Stimulated activated CD8-positive, alpha-beta memory T cell treated with anti-CD3 and anti-CD28 coated beads, Interleukin-2, amount 100 ng/mL, for 48 hours (primary cell): ENCODE measurements at regions not wholly inside any gene's neighbourhood (a gene's known extent, or its start where the extent isn't known, plus 50 kb on each side); places are given as distances from the start of the nearest gene placed in this dataset.

Experiments used
- DNase-seq, 2 donors: peaks; one replicate each; pipeline ENCODE4 v3.0.0-alpha.2; 2020; ENCODE audit warnings: low read depth in 2 of 2

DNA sequence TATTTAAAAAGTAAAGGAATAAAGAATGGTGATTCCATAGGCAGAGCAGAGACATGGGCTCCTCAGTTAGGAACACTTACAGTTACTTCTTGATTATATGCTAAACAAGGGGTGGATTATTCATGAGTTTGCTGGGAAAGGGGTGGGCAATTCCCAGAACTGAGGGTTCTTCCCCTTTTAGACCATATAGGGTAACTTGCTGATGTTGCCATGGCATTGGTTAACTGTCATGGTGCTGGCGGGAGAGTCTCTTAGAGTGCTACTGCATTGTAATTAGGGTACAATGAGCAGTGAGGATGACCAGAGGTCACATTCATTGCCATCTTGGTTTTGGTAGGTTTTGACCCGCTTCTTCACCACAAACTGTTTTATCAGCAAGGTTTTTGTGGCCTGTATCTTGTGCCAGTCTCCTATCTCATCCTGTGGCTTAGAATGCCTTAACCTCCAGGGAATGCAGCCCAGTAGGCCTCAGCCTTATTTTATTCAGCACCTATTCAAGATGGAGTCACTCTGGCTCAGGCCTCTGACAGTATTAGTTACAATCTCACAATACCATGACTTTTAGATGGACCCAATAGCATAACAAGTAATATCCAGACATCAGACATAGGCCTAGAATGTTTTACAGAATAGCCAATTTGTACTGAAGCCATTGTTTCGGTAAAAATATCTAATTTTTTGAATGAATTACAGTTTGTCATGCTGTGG lies 106.8 kb downstream of the ZBTB18 start:
- no peak for DNase-seq

DNA sequence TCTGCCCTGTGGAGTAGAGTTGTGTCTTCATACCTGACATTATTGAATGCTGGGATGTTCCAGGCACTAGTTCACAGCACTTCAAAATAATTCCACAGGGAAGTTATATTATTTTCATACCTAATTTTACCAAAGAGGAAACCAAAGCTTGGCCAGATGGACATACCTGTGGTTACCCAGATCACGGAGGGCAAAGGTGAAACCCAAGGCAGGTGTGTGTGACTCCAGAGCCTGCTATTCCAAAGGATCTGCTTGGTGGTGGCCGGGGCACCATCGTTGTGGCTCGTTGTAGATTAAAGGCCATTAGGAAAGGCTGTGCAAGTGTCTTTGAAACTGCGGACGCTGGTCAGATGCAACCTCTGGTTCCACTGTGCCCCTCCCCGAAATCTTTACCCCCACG lies 108.6 kb downstream of the ZBTB18 start:
- no peak for DNase-seq

DNA sequence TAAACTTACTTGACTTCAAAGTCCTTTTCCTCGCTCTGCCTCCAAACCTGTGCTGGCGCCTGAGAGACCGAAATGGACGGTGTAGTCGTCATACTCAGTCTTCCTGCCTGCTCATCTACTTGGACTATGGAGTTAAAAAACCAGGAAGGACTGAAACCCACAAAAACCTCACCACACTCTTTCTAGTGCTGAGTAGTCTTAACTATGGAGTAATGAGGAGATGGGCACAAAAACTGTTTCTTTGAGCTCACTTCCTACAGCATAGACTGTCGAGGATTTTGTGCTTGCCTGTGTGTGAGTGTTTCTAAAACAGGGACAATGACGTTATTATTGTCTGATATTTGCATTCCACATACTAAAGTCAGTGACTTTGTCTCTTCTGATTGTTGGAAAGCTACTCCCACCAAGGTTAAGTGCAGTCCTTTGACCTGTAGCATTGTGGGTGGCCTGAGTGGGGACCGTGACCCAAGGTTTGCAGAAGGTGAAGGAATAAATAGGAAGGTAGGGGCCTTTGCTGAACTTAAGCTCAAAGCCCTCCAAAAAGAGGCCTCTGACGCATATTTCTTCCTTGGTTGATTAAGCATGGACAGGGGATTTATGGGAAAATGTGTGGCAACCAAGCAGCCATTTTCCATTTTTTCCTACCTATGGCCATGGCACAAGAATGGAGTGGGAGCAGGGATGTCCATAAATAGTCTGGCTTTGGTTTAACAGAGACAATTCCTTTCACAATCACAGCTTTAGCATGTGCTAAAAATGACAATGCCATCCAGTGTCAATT lies 109.6 kb downstream of the ZBTB18 start:
- DNase-seq = no peak

DNA sequence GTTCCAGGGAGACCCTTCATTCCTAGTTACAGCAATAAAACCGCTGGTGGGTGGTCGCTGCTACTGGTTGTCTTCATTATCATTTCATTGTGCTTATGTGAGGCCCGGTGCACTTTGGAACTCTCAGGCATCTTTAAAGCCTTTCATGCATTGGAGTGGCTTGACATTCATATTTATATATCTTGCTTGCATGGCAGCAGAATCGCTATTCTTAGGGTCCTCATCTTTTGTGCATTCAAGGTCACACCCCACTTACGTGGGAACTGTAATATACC lies 110.1 kb downstream of the ZBTB18 start:
- DNase-seq = no peak

DNA sequence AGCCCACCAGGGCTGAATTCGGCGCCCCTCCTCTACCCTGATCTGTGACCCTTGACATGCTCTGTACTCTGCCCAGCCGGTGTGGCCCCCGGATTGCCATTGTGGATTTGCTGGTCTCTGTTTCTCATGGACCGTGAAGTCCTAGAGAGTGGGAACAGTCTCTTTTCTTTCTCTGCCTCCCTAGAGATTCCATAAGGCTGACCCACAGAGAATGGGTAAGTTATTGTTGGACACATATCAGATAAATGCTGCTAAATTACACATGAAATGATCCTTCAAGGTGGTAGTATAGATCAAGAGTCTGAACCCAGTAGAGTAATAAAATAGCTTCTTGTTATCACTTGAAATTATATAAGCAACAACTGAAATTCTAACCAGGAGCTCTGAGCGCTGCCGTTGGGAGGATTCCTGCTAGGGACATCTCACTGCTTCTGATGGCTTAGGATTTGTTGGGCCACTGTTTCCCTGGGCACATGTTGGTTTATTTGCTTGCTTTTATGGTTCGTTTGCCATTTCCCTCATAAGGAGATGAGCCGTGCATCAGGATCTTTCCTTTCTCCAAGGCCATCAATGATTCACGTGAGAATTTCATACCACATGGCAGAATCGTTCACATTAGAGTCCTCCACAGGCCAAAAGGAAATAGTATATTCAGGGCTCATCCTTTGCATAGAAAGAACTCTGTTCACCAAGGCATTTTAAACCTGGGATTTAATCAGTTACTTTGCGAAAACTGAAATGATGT lies 111.9 kb downstream of the ZBTB18 start:
- DNase-seq = no peak

DNA sequence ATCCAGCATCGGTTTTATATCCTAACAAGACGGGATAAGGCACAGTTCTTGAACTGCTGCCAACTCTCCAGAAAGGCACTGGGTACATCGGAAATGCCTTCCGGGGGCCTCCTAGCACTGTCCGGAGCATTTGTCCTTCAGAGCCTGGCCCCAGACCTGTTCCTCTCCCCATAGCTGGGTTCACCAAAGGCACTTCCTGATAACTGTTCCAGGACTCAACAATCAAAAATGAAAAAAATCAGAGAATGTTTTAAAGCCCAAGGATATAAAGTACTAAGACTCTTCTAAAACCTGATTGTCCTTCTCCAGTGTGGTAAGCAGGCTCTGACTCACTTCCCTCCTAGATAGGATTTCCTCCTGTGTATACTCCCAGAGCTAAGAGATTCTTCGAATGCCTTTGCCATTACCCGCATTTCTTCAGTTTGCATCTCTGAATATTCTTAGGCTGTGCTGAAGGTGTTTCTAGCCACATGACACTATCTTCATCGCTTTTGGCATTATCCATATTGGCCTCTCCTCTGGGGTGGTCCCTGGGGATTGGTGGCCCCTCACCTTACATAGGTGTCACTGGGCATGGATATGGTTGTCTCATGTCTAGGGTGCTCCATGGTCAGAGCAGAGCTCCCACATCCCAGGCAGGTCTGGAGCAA lies 112.9 kb downstream of the ZBTB18 start:
- no peak for DNase-seq

DNA sequence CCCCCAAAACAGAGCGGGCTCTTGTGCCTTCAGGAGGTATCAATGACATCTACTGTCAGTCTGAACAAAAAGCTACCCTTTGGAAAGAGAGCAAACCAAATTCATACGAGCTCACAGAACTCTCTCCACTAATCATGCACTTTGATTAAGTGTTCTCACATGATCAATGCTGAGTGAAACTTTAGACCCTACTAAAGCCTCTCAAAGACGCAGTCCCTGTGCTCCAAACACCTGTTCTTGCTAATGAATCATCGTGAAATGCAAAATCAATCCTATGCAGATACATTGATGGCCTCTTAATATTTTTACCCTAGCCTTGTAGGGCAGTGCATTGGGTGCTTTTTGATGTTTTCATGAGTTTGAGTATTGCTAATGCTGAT lies 113.4 kb downstream of the ZBTB18 start:
- DNase-seq = no peak

DNA sequence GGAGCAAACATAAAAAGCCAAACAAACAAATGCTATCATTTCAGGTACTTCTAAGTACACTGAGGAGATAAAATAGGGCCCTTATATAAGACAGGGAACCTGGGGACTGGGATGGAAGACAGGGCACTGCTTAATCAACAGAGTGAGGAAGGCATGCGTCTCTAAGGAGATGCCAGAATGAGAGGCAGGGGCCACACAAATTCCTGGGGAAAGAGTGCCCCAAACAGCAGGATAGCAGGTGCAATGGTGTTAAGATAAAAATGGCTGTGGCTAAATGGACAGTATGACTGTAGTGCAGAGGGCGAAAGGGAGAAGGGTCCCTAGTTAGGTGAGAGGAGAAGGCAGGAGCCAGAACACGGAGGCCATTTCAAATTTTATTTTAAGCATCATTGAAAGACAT lies 113.9 kb downstream of the ZBTB18 start:
- DNase-seq = no peak

DNA sequence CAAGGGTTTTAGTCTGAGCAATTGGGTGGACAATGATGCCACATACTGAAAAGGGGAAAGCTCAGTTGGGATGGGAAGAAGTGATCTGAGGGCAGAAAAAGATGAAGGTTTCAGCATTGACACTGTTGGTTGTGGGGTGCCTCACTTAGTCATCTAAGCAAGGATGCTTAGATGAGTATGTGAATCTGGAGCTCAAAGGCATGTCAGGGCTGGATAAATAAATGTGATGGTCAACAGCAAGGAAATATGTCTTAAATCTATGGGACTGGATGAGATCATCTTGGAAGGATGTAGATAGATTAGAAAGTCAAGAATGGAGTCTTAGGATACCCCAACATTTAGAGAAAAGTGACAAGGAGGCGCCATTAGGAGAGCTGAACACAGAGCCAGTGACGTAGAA lies 114.6 kb downstream of the ZBTB18 start:
- no peak for DNase-seq

DNA sequence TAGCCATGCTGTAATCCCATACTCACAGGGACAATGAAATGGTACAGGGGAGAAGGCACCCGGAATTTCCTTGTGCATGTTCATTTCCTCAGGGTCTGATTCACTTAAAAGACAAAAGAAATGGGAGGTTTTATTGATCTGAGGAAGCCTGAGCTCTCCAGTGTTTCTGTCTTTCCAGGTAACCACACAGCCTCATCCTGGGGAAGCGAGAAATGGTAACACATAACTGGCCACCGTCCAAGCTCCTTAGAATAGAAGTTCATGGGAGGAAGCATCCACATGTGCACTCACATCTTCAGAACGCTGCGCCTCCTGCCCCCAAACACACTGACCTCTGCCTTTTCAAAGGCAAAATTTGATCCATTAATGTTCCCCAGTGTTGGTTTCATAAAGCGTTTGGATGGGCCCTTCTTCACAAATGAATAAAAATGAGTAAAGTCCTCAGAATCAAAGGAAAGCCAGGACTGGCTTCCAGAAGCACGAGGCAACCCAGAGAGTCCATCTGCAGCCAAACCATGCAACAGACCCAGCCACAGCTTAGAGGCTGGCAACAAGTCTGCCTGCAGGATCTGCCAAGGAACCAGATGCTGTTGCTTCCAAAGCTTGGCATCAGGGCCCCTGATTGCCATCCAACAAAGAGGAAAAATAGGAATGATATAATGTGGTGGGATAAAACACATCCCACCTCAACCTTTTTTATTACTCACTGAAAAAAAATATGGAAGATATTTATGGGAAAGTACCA lies 120.3 kb downstream of the ZBTB18 start:
- no peak for DNase-seq

DNA sequence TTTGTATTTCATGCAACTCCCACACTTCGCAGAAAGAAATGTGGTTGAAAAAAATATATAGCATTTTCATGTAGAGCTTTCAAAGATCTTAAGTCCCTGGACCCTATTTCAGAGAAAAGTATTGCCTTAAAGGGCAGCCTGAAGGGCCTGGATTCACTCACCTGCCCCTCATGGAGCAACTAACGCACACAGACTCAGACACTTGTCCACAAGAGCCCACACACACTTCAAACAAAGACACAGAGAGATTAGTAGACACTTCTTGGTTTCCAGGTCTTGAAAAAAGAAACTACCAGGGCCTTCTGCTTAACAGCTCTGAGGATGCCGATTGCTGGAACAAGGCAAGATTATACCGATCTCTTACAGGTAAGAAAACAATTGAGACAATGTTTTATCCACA lies 122.2 kb downstream of the ZBTB18 start:
- no peak for DNase-seq

DNA sequence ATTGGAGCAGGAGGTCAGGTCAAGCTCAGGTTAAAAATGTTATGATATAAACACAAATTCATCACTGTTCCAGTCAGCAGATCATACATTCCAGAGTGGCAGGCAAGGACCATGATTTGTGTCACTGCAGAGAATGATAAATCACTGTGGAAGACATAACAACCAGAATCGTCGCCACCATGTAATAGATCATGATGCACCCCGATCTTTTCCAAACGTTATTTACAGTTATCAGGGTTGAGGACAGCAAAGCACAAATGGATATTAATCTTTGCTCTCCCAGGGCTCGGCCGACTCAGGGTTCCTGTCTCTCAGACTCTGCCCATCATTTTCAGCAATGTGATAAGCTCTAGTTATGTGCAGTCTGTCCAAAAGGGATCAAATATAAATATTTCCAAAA lies 122.7 kb downstream of the ZBTB18 start:
- no peak for DNase-seq

DNA sequence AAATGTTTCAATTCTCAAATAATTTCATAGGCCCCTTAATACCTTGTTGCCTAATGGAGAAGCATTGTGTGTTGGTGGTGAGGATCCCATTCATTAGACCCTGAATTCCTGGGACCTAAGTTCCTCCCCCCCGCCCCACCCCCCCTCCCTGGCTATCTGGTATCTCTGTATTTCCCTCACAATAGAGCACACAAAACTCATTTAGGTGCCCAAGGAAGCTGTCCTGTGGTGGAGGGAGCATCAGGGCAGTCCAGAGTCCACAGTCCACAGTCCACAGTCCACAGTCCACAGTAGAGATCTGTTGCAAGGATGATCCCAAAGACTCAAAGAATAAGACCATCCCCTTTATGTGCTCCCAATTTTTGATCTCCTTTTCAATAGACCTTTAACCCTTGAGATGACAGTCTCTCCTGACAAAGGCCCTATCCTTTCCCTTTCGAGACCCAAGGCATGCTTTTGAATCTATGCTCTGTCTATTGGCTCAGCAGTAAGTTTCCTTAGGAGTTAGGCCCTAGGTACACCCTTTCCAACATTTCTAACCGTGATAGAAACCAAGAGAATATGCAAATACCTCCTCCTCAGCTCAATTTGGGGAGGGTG lies 123.9 kb downstream of the ZBTB18 start:
- no peak for DNase-seq

DNA sequence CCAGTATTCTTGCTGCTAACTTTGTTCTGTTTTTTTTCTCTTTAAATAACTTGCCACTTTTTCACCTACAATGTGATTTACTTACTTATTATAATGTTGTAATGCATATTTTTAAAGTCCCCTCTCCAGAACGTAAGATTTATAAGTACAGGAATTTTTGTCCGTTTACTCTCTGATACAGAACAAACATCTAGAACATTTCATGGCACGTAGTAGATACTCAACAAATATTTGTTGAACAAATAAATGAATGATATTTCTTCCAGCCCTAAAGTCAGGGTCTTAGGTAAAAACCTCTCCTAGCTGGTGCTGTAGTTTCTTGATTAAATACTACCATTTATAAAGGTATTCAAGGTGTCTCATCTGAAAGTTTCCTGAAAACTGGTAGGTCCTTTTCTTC lies 125.1 kb downstream of the ZBTB18 start:
- DNase-seq = no peak

DNA sequence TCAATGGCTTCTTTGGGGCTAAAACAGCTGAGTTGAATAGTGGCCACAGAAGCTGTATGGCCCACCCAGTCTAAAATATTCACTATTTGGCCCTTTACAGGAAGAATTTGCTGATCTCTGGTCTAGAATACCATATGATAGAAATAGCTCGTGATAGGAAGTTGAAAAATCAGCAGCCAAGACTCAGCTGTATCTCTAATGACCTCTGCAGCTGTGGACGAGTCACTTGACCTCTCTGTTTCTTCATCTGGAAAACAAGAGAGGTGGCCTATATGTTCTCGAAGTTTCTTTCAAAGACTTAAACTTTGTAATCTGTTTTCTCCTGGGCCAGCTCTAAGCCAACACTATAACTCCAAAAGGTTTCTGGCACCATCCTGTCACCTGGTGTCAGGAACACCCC lies 129.2 kb downstream of the ZBTB18 start:
- DNase-seq = no peak

DNA sequence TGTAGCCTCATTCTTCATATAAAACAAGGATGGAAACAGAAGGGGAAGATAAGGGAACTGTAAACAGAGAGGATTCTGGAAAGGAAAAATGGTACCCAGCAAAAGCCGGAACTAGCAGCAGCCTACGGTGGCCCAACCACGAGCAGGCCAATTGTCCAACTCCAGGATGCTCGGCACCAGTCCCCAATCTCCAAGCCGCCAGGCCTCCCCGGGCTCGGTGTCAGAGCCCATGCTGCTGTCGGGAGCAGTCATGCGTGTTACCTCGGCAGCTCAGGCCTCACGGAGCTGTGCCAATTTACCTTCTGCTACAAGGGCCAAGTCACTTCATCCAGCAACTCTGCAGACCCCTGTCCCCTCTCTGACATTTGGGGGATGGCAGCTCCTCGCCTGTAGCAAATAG lies 130.8 kb downstream of the ZBTB18 start:
- DNase-seq = no peak

DNA sequence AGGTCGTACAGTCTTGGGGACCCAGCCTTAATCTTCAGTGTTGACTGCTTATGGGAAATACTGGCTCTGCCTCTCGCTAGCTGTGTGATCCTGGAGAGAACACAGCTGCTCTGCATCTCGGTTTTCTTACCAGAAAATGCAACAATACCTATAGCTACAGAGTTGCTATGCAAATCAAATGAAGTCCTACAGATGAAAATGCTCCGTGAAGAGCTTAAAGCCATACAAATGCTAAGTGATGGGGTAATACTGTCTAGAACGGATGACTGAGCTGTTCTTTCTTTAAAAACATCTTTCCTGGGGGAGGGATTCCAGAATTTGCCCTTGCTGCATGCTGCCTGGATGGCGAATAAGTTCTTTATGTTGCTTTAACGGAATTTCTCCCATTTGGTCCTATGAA lies 132.0 kb downstream of the ZBTB18 start:
- no peak for DNase-seq

DNA sequence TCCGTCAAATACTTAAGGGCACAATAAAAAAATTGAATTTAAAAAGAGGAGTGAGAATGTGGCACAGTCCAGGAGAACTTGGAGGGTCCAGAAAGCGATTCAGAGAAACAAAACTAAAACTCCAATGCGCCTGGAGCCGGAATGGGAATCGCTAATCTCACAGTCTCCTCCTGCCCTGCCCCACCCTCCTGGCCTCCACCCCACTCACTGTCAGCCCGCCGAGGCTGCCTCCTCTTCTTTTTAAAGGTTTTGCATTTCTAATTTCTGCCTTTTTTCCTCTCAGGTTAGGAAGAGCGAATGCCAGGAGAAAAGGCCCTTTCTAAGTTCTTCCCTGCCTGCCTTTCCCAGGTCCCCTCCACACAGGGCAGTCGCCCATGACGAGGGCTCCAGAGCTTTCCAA lies 135.3 kb downstream of the ZBTB18 start:
- no peak for DNase-seq

DNA sequence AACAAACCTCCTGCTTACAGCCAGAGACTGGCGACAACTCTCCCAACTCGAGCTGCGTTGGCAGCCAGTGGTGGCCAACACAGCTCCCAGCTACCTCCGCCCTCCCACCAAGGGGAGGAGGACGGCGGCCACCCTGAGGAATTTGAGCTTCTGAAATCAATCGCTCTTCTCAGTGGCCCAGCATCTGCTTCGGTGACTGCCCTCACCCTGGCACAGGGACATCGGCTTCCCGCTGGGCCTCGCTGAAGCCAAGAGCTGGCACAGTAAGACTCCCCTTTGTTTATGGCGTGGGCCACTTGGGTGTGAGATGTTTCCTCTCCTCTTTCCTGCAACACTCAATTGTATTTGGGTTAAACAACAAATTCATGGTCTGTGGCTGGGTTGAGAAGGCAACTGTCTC lies 136.2 kb downstream of the ZBTB18 start:
- DNase-seq = no peak

DNA sequence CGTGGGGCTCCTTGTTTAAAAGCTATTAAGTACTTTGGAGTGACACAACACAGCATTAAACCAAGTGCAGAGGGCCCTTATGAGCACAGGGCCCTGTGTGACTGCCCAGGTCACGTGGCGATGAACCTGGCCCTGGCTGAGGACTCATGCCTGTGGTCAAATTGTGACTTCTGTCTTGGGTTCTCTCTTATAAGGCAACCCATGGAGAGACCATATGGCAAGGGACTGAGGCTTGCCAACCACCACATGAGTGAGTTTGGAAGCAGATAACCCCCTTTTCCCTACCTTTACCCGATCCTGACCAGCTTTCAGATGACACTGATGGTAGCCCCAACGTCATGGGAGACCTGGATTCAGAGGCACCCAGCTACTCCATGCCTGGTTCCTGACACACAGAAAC lies 140.5 kb downstream of the ZBTB18 start:
- DNase-seq = no peak

DNA sequence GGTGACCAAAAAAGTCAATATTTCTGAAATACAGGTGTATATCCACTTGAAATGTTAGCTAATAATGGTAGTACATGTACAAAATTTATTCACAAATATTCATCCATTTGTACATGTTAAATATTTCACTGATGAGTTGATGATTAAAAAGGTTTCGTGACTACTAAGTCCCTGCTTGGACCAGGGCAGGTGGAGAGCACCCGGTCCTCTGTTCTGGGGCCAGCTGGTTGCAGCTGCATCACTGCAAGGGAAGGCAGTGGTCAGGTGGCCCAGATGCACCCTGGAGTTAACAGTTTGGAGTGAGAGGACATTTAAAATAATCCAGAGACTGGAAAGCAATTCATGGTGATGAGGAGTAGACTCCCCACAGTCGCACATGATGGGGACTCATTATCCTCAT lies 141.2 kb downstream of the ZBTB18 start:
- DNase-seq = no peak
